ENCODE measurements at regions not wholly inside any gene's neighbourhood (a gene's known extent, or its start where the extent isn't known, plus 50 kb on each side); places are given as distances from the start of the nearest gene placed in this dataset.

DNA sequence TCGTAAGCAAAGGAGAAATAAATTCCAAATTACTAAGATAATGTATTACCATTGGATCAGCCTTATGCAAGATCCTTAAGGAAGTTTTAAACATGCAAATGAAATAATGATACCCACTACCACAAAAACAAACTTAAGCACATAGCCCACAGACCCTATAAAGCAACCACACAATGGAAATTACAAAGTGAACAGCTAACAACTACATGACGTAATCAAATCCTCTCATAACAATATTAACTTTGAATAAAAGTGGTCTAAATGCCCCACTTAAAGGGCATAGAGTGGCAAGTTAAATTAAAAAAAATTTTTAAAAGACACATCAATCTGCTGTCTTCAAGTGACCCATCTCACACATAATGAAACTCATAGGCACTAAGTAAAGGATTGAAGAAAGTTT, 397.3 kb upstream of the SEMA3A start:
- intact Hi-C loops (cut with micrococcal nuclease; ENCODE audit: unreplicated experiment) (no loop called here), in situ Hi-C loops (cut with HindIII; ENCODE audit: low pct_unique_long_range_greater_than_20kb, low sequenced_read_pairs) (no loop called here)
- no peaks in the 10 kb centered on the region for H3K4me1 ChIP-seq (ENCODE audit: control insufficient read depth, insufficient read depth, low read length)
- ATAC-seq = no peak
- H3K9me3 ChIP-seq (ENCODE audit: control insufficient read depth, insufficient read depth, low read depth, low read length) = no peaks in the 10 kb centered on the region
- no peaks in the 10 kb centered on the region for H3K27me3 ChIP-seq (ENCODE audit: control insufficient read depth, insufficient read depth, low read length)
- H3K36me3 ChIP-seq (ENCODE audit: control insufficient read depth, insufficient read depth, low read length) = no peaks in the 10 kb centered on the region
- no TSS peak for BruUV-seq (replicated peaks)
- no peak for DNase-seq (ENCODE audit: low read depth, low spot score)
- H3K4me3 ChIP-seq (ENCODE audit: low read depth in 2 of 2, low read length in 2 of 2) = no peak overlapping the region
- H3K27ac ChIP-seq (ENCODE audit: low read length) = no peak overlapping the region
- TF ChIP-seq, protein P1, sequence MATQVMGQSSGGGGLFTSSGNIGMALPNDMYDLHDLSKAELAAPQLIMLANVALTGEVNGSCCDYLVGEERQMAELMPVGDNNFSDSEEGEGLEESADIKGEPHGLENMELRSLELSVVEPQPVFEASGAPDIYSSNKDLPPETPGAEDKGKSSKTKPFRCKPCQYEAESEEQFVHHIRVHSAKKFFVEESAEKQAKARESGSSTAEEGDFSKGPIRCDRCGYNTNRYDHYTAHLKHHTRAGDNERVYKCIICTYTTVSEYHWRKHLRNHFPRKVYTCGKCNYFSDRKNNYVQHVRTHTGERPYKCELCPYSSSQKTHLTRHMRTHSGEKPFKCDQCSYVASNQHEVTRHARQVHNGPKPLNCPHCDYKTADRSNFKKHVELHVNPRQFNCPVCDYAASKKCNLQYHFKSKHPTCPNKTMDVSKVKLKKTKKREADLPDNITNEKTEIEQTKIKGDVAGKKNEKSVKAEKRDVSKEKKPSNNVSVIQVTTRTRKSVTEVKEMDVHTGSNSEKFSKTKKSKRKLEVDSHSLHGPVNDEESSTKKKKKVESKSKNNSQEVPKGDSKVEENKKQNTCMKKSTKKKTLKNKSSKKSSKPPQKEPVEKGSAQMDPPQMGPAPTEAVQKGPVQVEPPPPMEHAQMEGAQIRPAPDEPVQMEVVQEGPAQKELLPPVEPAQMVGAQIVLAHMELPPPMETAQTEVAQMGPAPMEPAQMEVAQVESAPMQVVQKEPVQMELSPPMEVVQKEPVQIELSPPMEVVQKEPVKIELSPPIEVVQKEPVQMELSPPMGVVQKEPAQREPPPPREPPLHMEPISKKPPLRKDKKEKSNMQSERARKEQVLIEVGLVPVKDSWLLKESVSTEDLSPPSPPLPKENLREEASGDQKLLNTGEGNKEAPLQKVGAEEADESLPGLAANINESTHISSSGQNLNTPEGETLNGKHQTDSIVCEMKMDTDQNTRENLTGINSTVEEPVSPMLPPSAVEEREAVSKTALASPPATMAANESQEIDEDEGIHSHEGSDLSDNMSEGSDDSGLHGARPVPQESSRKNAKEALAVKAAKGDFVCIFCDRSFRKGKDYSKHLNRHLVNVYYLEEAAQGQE (IDR thresholded peaks at IDR 0.05; ENCODE audit: insufficient read depth in 1 of 2, low read depth in 2 of 2, low read length in 1 of 2) = no peak
- no peak for TF ChIP-seq POLR2AphosphoS5 (IDR thresholded peaks at IDR 0.05; ENCODE audit: low read depth, low read length)
- no peak for TF ChIP-seq SIN3A (IDR thresholded peaks at IDR 0.05; ENCODE audit: borderline replicate concordance, insufficient read depth, low read depth, low read length)
- no peak for TF ChIP-seq TCF7L2 (IDR thresholded peaks at IDR 0.05; ENCODE audit: low read depth, low read length)
- no peak for TF ChIP-seq CTCF (IDR thresholded peaks at IDR 0.05)
- POLR2A ChIA-PET = no interaction called here
- CTCF ChIA-PET = no interaction called here

DNA sequence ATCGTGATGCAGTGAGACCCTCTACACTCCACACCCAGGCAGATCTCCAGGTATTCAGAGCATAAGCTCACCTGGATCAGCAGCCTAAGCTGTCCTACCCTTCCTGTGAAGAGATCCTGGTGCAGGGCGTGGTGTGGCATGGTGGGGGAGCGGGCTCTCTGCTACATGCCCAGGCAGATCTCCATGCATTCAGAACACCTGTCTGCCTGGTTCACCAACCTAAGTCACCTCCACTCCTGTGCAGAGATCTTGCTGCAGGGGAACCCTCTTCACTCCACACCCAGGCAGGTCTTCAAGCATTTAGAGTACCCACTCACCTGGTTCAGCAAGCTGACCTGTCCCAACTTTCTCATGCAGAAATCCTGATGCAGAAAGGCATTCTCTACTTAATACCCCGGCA, 394.4 kb upstream of the SEMA3A start:
- CTCF ChIA-PET = no interaction called here
- no peak for DNase-seq (ENCODE audit: low read depth, low spot score)
- H3K36me3 ChIP-seq (ENCODE audit: control insufficient read depth, insufficient read depth, low read length) = no peaks in the 10 kb centered on the region

More for the DNA sequence above, 394.4 kb upstream of the SEMA3A start:
- in situ Hi-C loops (cut with HindIII; ENCODE audit: low pct_unique_long_range_greater_than_20kb, low sequenced_read_pairs) (no loop called here), intact Hi-C loops (cut with micrococcal nuclease; ENCODE audit: unreplicated experiment) (no loop called here)
- BruUV-seq (replicated peaks) = no TSS peak
- Histone ChIP-seq H3K9me3 (ENCODE audit: control insufficient read depth, insufficient read depth, low read depth, low read length) (no peaks in the 10 kb centered on the region), H3K4me3 (ENCODE audit: low read depth in 2 of 2, low read length in 2 of 2) (no peak overlapping the region), H3K4me1 (ENCODE audit: control insufficient read depth, insufficient read depth, low read length) (no peaks in the 10 kb centered on the region), H3K27ac (ENCODE audit: low read length) (no peak overlapping the region), H3K27me3 (ENCODE audit: control insufficient read depth, insufficient read depth, low read length) (no peaks in the 10 kb centered on the region)
- no peak for ATAC-seq
- TF ChIP-seq POLR2AphosphoS5 (IDR thresholded peaks at IDR 0.05; ENCODE audit: low read depth, low read length) (no peak), CTCF (IDR thresholded peaks at IDR 0.05) (no peak), TCF7L2 (IDR thresholded peaks at IDR 0.05; ENCODE audit: low read depth, low read length) (no peak), SIN3A (IDR thresholded peaks at IDR 0.05; ENCODE audit: borderline replicate concordance, insufficient read depth, low read depth, low read length) (no peak)
- TF ChIP-seq, protein P1 (IDR thresholded peaks at IDR 0.05; ENCODE audit: insufficient read depth in 1 of 2, low read depth in 2 of 2, low read length in 1 of 2) = no peak
- POLR2A ChIA-PET = no interaction called here
